ENCODE measurements at regions not wholly inside any gene's neighbourhood (a gene's known extent, or its start where the extent isn't known, plus 50 kb on each side); places are given as distances from the start of the nearest gene placed in this dataset.

GRCh38 chr11:26087120-26087935 lies 244.6 kb upstream of the ANO3 start:
- POLR2A ChIA-PET = no interaction called here
- no peaks in the 10 kb centered on the region for H3K27me3 ChIP-seq (ENCODE audit: control insufficient read depth, insufficient read depth, low read length)
- no peaks in the 10 kb centered on the region for H3K36me3 ChIP-seq (ENCODE audit: control insufficient read depth, insufficient read depth, low read length)
- in situ Hi-C loops (cut with HindIII; ENCODE audit: low pct_unique_long_range_greater_than_20kb, low sequenced_read_pairs) (no loop called here), intact Hi-C loops (cut with micrococcal nuclease; ENCODE audit: unreplicated experiment) (no loop called here)
- CTCF ChIA-PET = no interaction called here
- no peaks in the 10 kb centered on the region for H3K4me1 ChIP-seq (ENCODE audit: control insufficient read depth, insufficient read depth, low read length)
- H3K4me3 ChIP-seq (ENCODE audit: low read depth in 2 of 2, low read length in 2 of 2) = no peak overlapping the region
- no peak for ATAC-seq
- no peak overlapping the region for H3K27ac ChIP-seq (ENCODE audit: low read length)
- no TSS peak for BruUV-seq (replicated peaks)
- no peak for TF ChIP-seq POLR2AphosphoS5 (IDR thresholded peaks at IDR 0.05; ENCODE audit: low read depth, low read length)
- no peak for TF ChIP-seq CTCF (IDR thresholded peaks at IDR 0.05)
- no peak for TF ChIP-seq SIN3A (IDR thresholded peaks at IDR 0.05; ENCODE audit: borderline replicate concordance, insufficient read depth, low read depth, low read length)
- no peak for TF ChIP-seq REST (IDR thresholded peaks at IDR 0.05; ENCODE audit: insufficient read depth in 1 of 2, low read depth in 2 of 2, low read length in 1 of 2)
- TF ChIP-seq TCF7L2 (IDR thresholded peaks at IDR 0.05; ENCODE audit: low read depth, low read length) = no peak
- DNase-seq (ENCODE audit: low read depth, low spot score) = no peak
- no peaks in the 10 kb centered on the region for H3K9me3 ChIP-seq (ENCODE audit: control insufficient read depth, insufficient read depth, low read depth, low read length)

GRCh38 chr11:26088391-26088790 lies 243.5 kb upstream of the ANO3 start:
- no peak overlapping the region for H3K4me3 ChIP-seq (ENCODE audit: low read depth in 2 of 2, low read length in 2 of 2)
- no peak for ATAC-seq
- in situ Hi-C loops (cut with HindIII; ENCODE audit: low pct_unique_long_range_greater_than_20kb, low sequenced_read_pairs) (no loop called here), intact Hi-C loops (cut with micrococcal nuclease; ENCODE audit: unreplicated experiment) (no loop called here)
- POLR2A ChIA-PET = no interaction called here
- H3K27ac ChIP-seq (ENCODE audit: low read length) = no peak overlapping the region
- DNase-seq (ENCODE audit: low read depth, low spot score) = no peak
- CTCF ChIA-PET = no interaction called here
- no peaks in the 10 kb centered on the region for H3K4me1 ChIP-seq (ENCODE audit: control insufficient read depth, insufficient read depth, low read length)
- H3K36me3 ChIP-seq (ENCODE audit: control insufficient read depth, insufficient read depth, low read length) = no peaks in the 10 kb centered on the region
- TF ChIP-seq POLR2AphosphoS5 (IDR thresholded peaks at IDR 0.05; ENCODE audit: low read depth, low read length) (no peak), REST (IDR thresholded peaks at IDR 0.05; ENCODE audit: insufficient read depth in 1 of 2, low read depth in 2 of 2, low read length in 1 of 2) (no peak), CTCF (IDR thresholded peaks at IDR 0.05) (no peak), TCF7L2 (IDR thresholded peaks at IDR 0.05; ENCODE audit: low read depth, low read length) (no peak), SIN3A (IDR thresholded peaks at IDR 0.05; ENCODE audit: borderline replicate concordance, insufficient read depth, low read depth, low read length) (no peak)
- H3K27me3 ChIP-seq (ENCODE audit: control insufficient read depth, insufficient read depth, low read length) = no peaks in the 10 kb centered on the region
- H3K9me3 ChIP-seq (ENCODE audit: control insufficient read depth, insufficient read depth, low read depth, low read length) = no peaks in the 10 kb centered on the region
- no TSS peak for BruUV-seq (replicated peaks)
